ENCODE measurements at regions not wholly inside any gene's neighbourhood (a gene's known extent, or its start where the extent isn't known, plus 50 kb on each side); places are given as distances from the start of the nearest gene placed in this dataset.

- no peak for DNase-seq
- H3K4me1 Mint-ChIP-seq (ENCODE audit: low read depth): no peaks in the 10 kb centered on the region
- no peak overlapping the region for H3K4me3 Mint-ChIP-seq
- H3K9me3 Mint-ChIP-seq: peaks cover 8% of the 10 kb centered on the region
- no peaks in the 10 kb centered on the region for H3K36me3 Mint-ChIP-seq (ENCODE audit: insufficient read depth)
- no peaks in the 10 kb centered on the region for H3K27me3 Mint-ChIP-seq (ENCODE audit: low read depth)
- ATAC-seq: no peak
These were observed 955.4 kb upstream of the FANCL start for GRCh38 chr2:59196491-59196890.

- H3K9me3 Mint-ChIP-seq: peaks cover 8% of the 10 kb centered on the region
- H3K4me1 Mint-ChIP-seq (ENCODE audit: low read depth): no peaks in the 10 kb centered on the region
- no peak overlapping the region for H3K4me3 Mint-ChIP-seq
- H3K27me3 Mint-ChIP-seq (ENCODE audit: low read depth): no peaks in the 10 kb centered on the region
- ATAC-seq: no peak
- no peak for DNase-seq
- no peaks in the 10 kb centered on the region for H3K36me3 Mint-ChIP-seq (ENCODE audit: insufficient read depth)
These were observed 954.7 kb upstream of the FANCL start for GRCh38 chr2:59195851-59196250.

GRCh38 chr2:59191781-59192180 lies 950.7 kb upstream of the FANCL start:
- Mint-ChIP-seq H3K9me3 (no peaks in the 10 kb centered on the region), H3K4me3 (no peak overlapping the region), H3K36me3 (ENCODE audit: insufficient read depth) (no peaks in the 10 kb centered on the region), H3K27me3 (ENCODE audit: low read depth) (no peaks in the 10 kb centered on the region), H3K4me1 (ENCODE audit: low read depth) (no peaks in the 10 kb centered on the region)
- DNase-seq (no peak), ATAC-seq (no peak)

- H3K9me3 Mint-ChIP-seq: no peaks in the 10 kb centered on the region
- no peaks in the 10 kb centered on the region for H3K27me3 Mint-ChIP-seq (ENCODE audit: low read depth)
- no peak overlapping the region for H3K4me3 Mint-ChIP-seq
These were observed 949.4 kb upstream of the FANCL start for GRCh38 chr2:59190518-59190917.

GRCh38 chr2:59184276-59185020 lies 943.3 kb upstream of the FANCL start:
- Mint-ChIP-seq H3K4me1 (ENCODE audit: low read depth) (no peaks in the 10 kb centered on the region), H3K4me3 (no peak overlapping the region), H3K9me3 (no peaks in the 10 kb centered on the region), H3K27me3 (ENCODE audit: low read depth) (no peaks in the 10 kb centered on the region), H3K36me3 (ENCODE audit: insufficient read depth) (no peaks in the 10 kb centered on the region)
- ATAC-seq (no peak), DNase-seq (no peak)

More at GRCh38 chr2:59190518-59190917, 949.4 kb upstream of the FANCL start:
- no peak for ATAC-seq
- DNase-seq: no peak
- Mint-ChIP-seq H3K4me1 (ENCODE audit: low read depth) (no peaks in the 10 kb centered on the region), H3K36me3 (ENCODE audit: insufficient read depth) (no peaks in the 10 kb centered on the region)

- Mint-ChIP-seq H3K36me3 (ENCODE audit: insufficient read depth) (no peaks in the 10 kb centered on the region), H3K4me1 (ENCODE audit: low read depth) (no peaks in the 10 kb centered on the region), H3K9me3 (no peaks in the 10 kb centered on the region), H3K27me3 (ENCODE audit: low read depth) (no peaks in the 10 kb centered on the region), H3K4me3 (no peak overlapping the region)
- ATAC-seq (no peak), DNase-seq (no peak)
These were observed 941.9 kb upstream of the FANCL start for GRCh38 chr2:59183070-59183469.

- H3K9me3 Mint-ChIP-seq: no peaks in the 10 kb centered on the region
- no peaks in the 10 kb centered on the region for H3K36me3 Mint-ChIP-seq (ENCODE audit: insufficient read depth)
- no peaks in the 10 kb centered on the region for H3K4me1 Mint-ChIP-seq (ENCODE audit: low read depth)
- H3K27me3 Mint-ChIP-seq (ENCODE audit: low read depth): no peaks in the 10 kb centered on the region
- ATAC-seq: no peak
- H3K4me3 Mint-ChIP-seq: no peak overlapping the region
- DNase-seq: no peak
These were observed 941.1 kb upstream of the FANCL start for GRCh38 chr2:59182249-59182648.

- Mint-ChIP-seq H3K4me3 (no peak overlapping the region), H3K27me3 (ENCODE audit: low read depth) (no peaks in the 10 kb centered on the region), H3K9me3 (no peaks in the 10 kb centered on the region), H3K36me3 (ENCODE audit: insufficient read depth) (no peaks in the 10 kb centered on the region), H3K4me1 (ENCODE audit: low read depth) (no peaks in the 10 kb centered on the region)
- ATAC-seq: no peak
- DNase-seq: no peak
These were observed 940.2 kb upstream of the FANCL start for GRCh38 chr2:59181347-59181746.

- H3K27me3 Mint-ChIP-seq (ENCODE audit: low read depth): no peaks in the 10 kb centered on the region
- DNase-seq: no peak
- no peaks in the 10 kb centered on the region for H3K36me3 Mint-ChIP-seq (ENCODE audit: insufficient read depth)
- no peaks in the 10 kb centered on the region for H3K4me1 Mint-ChIP-seq (ENCODE audit: low read depth)
- H3K4me3 Mint-ChIP-seq: no peak overlapping the region
- no peak for ATAC-seq
- no peaks in the 10 kb centered on the region for H3K9me3 Mint-ChIP-seq
These were observed 939.5 kb upstream of the FANCL start for GRCh38 chr2:59180621-59181020.

GRCh38 chr2:59180111-59180510 lies 939.0 kb upstream of the FANCL start:
- Mint-ChIP-seq H3K9me3 (no peaks in the 10 kb centered on the region), H3K4me1 (ENCODE audit: low read depth) (no peaks in the 10 kb centered on the region)

GRCh38 chr2:59177748-59178147 lies 936.6 kb upstream of the FANCL start:
- no peak overlapping the region for H3K4me3 Mint-ChIP-seq
- no peaks in the 10 kb centered on the region for H3K36me3 Mint-ChIP-seq (ENCODE audit: insufficient read depth)
- H3K27me3 Mint-ChIP-seq (ENCODE audit: low read depth): no peaks in the 10 kb centered on the region
- no peaks in the 10 kb centered on the region for H3K9me3 Mint-ChIP-seq
- ATAC-seq (no peak), DNase-seq (no peak)
- no peaks in the 10 kb centered on the region for H3K4me1 Mint-ChIP-seq (ENCODE audit: low read depth)

More at GRCh38 chr2:59180111-59180510, 939.0 kb upstream of the FANCL start:
- DNase-seq (no peak), ATAC-seq (no peak)
- H3K36me3 Mint-ChIP-seq (ENCODE audit: insufficient read depth): no peaks in the 10 kb centered on the region
- H3K27me3 Mint-ChIP-seq (ENCODE audit: low read depth): no peaks in the 10 kb centered on the region
- H3K4me3 Mint-ChIP-seq: no peak overlapping the region

GRCh38 chr2:59176737-59177136 lies 935.6 kb upstream of the FANCL start:
- Mint-ChIP-seq H3K4me3 (no peak overlapping the region), H3K9me3 (no peaks in the 10 kb centered on the region), H3K27me3 (ENCODE audit: low read depth) (no peaks in the 10 kb centered on the region), H3K4me1 (ENCODE audit: low read depth) (no peaks in the 10 kb centered on the region), H3K36me3 (ENCODE audit: insufficient read depth) (no peaks in the 10 kb centered on the region)
- no peak for ATAC-seq
- DNase-seq: no peak

GRCh38 chr2:59174536-59175243 lies 933.6 kb upstream of the FANCL start:
- no peak overlapping the region for H3K4me3 Mint-ChIP-seq
- no peaks in the 10 kb centered on the region for H3K27me3 Mint-ChIP-seq (ENCODE audit: low read depth)
- no peaks in the 10 kb centered on the region for H3K4me1 Mint-ChIP-seq (ENCODE audit: low read depth)
- DNase-seq: no peak
- no peak for ATAC-seq
- no peaks in the 10 kb centered on the region for H3K9me3 Mint-ChIP-seq
- H3K36me3 Mint-ChIP-seq (ENCODE audit: insufficient read depth): no peaks in the 10 kb centered on the region

GRCh38 chr2:59173325-59173724 lies 932.2 kb upstream of the FANCL start:
- H3K9me3 Mint-ChIP-seq: no peaks in the 10 kb centered on the region
- ATAC-seq (no peak), DNase-seq (no peak)
- no peaks in the 10 kb centered on the region for H3K36me3 Mint-ChIP-seq (ENCODE audit: insufficient read depth)
- H3K4me3 Mint-ChIP-seq: no peak overlapping the region
- H3K27me3 Mint-ChIP-seq (ENCODE audit: low read depth): no peaks in the 10 kb centered on the region
- H3K4me1 Mint-ChIP-seq (ENCODE audit: low read depth): no peaks in the 10 kb centered on the region

GRCh38 chr2:59171019-59171418 lies 929.9 kb upstream of the FANCL start:
- DNase-seq (no peak), ATAC-seq (no peak)
- H3K36me3 Mint-ChIP-seq (ENCODE audit: insufficient read depth): no peaks in the 10 kb centered on the region
- no peak overlapping the region for H3K4me3 Mint-ChIP-seq
- no peaks in the 10 kb centered on the region for H3K27me3 Mint-ChIP-seq (ENCODE audit: low read depth)
- no peaks in the 10 kb centered on the region for H3K4me1 Mint-ChIP-seq (ENCODE audit: low read depth)
- H3K9me3 Mint-ChIP-seq: no peaks in the 10 kb centered on the region

Data from activated T-cell treated with anti-CD3 and anti-CD28 coated beads, Interleukin-2, amount 50 U/mL, for 4 hours (primary cell).